Stimulated activated naive CD4-positive, alpha-beta T cell (primary cell): ENCODE measurements at regions not wholly inside any gene's neighbourhood (a gene's known extent, or its start where the extent isn't known, plus 50 kb on each side); places are given as distances from the start of the nearest gene placed in this dataset.

Experiments used
- DNase-seq, 6 experiments: peaks; one replicate each; lab custom pipeline; 2025; lab: John Stamatoyannopoulos, UW

DNA sequence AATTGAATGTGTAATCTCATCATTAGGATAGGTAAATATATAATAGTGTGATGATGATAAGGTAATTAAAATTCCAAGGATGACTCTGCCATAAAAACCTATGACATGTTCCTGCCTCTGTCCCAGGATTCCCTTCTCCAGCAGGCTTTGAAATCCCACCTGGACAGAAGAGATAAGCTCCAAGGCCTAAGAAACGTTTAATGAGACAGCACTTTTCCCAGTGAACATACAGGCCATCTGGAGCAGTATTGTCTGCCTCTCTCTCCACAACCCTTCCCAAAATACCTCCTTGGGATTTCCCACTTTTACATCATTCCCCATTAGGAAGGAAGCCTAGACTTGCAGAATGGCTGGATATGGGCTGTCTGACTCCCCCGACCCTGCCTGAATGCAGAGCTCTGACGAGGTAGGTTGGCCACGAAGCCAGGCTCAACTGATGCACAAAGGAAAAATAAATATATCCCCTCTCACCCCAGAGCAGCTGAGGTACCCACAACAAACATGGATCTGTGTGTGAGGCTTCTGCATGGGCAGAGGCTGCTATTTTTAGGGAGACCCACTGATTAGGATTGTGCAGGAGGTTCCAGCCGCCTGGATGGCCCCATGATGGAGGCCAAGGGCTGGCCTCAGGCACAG, 71.0 kb downstream of the TMPRSS5 start:
- no peak for DNase-seq

DNA sequence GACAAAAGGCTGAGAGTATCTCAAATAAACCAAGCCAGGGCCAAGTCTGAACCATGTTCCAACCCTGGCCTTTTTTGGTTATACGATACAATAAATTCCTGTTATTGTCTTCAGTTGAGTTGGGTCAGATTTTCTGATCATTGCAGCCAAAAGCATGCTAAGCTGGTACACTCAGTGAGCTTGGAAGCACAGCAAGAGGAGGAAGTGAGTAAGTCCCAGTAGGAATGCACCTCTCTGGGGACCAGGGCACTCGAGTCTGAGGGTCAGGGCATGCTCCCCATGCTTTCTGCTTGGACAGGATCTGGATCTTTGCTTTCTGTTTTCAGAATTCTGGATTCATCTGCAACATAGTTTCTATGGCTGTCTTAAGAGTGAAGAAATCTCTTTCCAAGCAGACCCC, 73.1 kb downstream of the TMPRSS5 start:
- no peak for DNase-seq

DNA sequence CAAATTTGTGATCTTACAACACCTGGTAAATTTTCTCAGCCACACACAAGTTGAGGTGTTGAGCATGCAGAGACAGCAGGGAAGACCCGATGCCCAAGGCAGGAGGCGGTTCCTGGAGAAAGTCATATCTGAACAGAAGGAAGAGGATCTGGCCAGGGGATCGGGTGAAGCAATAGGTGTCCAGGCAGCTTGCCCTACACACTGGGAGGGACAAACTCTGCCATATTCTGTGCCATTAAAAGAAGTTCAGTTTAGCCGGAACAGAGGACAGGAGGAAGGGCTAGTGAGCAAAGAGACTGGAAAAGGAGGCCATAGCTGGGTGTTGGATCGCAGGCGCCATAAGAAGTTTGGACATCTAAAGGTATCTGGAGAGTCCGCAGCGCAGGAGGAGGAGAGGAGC, 76.5 kb downstream of the TMPRSS5 start:
- DNase-seq: no peak

DNA sequence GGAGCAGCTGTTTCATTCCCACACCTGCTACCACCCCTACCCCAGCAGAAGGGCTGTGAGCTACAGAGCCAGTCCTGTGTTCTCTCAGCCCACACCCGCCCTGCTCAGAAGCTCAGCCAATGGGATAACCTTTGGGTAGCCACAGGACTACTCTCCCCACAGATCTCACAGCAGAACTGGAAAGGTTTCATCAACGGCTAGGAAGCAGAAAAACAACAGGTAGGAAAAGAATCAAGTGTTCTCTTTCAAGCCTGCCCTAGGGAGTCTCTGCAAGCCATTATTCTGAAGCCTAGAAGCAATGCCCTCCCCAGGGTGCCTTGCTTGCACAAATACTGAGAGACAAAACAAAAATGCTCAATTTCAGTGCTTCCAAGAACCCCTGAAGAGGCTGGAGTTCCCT, 77.2 kb downstream of the TMPRSS5 start:
- DNase-seq: no peak

DNA sequence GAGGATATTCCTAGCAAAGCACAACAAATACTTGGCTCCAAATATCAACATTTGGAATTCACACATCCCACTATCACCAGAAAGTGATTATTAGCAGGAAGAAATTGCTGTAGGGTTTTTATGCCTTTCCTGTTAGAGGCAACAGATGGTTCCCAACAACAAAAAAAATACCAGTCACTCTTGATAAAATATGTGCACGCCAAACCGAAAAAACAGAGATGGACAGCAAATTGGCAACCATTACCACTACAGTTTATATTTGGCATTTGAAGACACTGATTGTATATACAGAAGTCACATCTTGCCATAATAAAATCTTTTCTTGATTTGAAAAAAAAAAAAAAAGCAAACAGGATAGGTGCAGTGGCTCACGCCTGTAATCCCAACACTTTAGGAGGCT, 78.2 kb downstream of the TMPRSS5 start:
- no peak for DNase-seq

DNA sequence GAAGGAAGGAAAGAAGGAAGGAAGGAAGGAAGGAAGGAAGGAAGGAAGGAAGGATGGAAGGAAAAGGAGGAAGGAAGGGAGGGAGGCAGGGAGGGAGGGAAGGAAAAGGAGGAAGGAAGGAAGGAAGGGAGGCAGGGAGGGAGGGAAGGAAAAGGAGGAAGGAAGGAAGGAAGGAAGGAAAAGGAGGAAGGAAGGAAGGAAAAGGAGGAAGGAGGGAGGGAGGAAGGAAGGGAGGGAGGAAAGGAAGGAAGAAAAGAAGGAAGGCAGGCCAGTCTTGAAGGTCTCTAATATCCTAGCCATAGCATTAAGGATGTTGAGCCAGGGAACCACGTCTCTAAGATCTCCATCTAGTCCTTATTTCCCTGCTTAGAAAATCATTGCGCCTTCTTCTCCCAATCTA, 78.8 kb downstream of the TMPRSS5 start:
- DNase-seq: no peak

DNA sequence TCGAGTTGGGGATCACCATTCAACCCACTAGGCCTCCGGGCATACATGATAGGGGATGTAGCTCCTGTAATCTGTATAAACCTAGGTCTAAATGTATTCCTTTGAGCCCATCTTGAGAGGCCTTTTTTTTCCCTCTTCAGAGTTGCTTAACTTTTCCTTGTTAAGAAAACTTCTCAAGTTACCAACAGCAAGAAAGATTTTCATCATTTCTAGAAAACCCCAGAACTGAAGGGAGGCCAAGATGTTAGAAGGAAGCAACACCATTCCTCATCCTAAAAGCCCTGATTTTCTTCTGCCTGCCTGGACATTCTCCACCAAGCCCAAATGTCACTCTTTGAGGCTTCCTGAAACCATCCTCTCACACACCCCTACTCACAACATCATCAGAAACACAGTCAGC, 79.4 kb downstream of the TMPRSS5 start:
- no peak for DNase-seq

DNA sequence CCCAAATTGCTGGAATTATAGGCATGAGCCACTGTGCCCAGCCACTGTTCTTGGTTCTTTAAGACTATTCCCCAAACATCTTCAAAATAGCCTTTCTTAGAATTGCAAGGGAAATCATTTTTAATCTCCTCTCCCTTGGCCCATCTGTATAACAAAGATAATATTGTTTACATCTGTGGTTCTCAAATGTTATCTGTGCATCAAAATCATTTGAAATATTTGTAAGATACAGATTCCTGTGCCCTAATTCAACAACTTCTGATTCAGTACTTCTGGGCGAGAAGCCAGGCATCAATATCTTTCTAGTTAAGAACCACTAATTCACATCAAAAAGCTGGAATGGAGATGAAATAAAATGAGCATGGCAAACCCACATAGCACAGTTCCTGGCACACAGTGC, 83.0 kb downstream of the TMPRSS5 start:
- no peak for DNase-seq

DNA sequence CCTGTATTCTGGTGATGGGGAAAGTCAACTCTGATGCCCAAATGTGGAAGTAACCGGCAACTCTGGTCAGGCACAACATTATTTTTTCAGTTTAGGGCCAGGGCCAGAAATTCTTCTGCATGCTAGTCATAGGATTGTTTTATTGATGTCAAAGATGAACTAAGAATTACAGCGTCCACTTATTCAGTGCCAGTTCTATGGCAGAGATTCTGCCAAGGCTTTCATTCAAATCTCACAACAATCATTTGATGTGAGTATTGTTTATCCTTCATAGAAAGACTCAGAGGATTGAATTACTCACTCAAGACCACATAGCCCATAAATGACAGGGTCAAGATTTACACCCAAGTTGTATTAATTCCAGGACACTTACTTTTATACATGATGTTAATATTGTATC, 87.7 kb downstream of the TMPRSS5 start:
- DNase-seq: no peak

DNA sequence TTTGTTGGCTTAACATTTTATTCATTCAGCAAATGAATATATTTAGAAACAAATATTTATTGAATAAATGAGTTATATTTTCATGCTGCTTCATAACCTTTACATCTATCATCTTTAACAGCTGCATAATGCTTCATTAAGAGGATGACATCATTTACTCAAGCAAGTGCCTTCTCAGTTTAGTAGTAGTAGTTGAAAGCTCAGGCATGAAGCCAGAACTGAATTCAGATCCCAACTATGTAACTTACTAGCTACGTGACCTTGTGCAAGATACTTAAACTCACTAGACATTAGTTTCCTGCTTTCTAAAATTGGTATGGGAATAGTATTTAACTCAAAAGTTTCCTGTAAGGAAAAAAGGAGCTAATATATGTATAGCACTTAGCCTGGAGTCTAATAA, 90.3 kb downstream of the TMPRSS5 start:
- DNase-seq: no peak

DNA sequence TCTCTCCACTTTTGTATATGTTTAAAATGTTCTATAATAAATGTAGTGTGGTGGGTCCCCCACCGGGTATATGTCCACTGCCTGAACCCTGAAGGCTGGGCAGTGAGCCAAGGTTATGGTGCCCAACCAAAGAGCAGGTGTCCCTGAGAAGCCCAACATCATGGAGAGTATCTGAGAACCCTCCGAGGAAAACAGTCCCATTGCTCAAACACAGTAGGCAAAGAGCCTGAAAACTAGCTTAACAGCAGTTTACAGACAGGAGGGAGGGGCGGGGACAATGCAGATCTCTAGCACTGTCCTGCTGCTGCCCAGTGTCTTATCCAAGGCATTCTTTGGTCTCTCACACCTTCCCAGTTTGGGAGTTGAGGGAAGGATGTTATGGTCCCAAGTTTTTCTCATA, 91.0 kb downstream of the TMPRSS5 start:
- DNase-seq: no peak

DNA sequence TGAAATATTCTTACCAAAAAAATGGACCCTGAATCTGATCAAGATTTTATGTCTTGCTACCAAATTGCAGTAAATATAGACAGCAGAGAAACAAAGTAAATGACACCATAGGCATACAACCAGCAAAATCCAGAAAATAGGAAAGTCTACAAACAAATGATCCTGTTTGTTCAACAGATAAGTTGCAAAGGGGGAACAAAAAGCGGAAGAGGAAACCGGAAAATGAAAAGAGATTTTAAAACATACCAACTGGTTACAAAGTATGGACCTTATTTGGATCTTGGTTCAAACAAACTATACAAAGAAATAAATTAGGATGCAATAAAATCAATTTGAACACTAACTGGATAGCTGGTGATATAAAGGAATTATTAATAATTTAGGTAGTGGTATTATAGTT, 92.0 kb downstream of the TMPRSS5 start:
- no peak for DNase-seq

DNA sequence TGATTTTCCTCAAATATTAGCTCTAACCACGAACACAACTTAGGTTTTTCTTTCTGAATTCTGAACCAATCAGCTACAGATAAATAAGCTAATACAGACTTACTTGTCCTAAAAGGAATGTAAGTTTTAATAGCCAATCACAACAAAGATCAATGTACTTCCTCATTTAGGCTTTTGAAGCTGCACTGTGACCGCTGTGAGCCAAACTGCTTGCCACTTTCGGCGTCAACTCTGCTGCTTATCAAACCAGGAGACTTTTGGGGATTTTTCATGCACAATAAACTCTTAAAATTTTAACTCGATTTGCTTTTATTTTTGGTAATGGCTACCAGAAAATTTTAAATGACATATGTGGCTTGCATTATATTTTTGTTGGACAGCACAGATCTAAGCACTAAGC, 92.5 kb downstream of the TMPRSS5 start:
- no peak for DNase-seq

DNA sequence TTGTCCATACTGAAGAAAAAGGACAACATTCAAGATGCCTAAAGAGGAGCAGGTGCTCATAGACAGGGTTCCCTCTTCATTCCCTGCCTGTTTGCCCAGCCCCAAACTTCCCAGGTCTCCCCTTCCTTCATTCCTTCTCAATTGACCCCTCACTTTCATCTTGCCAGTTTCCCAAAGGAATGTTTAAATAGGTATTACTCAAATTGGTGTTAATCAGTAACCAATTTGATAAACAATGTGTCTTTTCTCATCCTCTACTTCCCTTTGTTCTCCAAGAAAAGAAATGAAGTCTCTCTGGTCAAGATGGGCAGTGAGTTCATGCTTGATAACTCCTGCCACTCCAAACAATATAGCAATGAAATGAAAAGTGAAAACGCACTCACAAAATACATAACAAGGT, 101.9 kb downstream of the TMPRSS5 start:
- no peak for DNase-seq

DNA sequence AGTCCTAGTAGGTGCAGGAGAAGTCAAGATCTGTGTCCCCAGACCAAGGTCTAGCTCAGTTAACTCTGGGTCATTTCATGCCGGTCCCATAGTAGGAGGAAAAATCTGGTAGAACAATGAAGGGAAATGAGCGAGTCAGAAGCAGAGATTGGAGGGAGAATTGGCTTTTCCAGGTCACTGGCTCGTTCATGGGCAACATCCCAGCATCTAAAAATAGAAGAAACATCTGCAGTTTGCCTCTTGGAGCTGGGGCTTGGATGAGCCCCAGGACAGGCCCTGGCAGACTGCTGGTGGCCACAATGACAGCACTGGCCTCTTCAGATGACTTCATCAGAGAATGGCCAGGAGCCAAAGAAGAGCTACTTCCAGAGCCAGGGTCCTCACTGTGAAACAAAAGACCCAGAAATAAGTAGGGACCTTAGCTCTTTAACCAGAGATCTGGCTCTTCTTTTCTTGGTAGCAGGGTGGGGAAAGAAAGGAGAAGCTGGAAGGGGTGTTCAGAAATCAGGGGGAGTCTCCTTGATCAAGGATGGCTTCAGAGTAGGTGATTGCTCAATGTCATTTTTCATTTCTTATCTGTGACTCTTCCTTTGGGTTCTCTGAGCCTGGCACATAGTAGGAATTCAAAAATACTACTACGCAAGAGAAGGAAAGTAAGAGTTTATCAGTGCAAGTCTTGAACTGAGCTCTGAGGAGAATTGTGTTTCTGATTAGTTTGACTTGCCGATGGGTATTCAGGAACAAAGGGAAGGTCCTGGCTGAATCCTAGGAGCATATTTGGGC, 102.6 kb downstream of the TMPRSS5 start:
- DNase-seq: no peak

DNA sequence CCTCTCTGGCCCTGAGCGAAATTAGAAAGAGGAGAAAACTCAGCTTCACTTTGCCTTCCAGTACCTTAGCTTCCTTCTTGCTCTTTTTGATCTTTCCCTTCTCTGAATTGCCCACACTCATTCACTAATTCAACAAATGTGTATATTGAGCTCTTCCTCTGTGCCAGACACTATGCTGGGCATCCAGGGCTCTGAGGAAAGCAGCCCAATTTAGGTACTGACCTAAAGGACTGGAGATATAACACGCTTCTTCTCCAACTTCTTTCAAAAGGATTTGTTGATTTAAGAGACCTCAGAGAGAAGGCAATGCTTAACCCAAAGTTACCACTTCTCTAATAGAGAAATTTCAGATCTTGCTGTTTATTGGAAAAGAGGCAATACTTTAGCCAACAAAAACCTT, 103.6 kb downstream of the TMPRSS5 start:
- no peak for DNase-seq

DNA sequence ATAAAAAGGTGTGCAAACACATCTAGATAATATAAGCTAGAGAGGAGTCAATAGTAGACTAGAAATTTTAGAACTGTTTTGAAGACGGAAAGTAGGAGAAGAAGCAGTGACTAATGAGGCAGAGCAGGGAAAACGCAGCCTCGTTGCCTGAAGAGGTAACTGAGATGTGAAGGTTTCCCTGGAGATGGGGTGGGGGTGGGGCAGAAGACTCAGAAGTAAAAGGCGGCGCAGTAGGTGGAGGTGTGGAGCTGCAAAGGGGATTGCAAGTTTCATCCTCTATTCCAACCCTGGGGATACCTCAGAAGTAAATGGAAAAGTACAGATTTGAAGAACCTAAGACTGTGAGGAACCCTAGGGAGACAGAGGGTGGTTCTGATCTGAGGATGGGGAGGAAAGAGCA, 109.5 kb downstream of the TMPRSS5 start:
- DNase-seq: no peak

DNA sequence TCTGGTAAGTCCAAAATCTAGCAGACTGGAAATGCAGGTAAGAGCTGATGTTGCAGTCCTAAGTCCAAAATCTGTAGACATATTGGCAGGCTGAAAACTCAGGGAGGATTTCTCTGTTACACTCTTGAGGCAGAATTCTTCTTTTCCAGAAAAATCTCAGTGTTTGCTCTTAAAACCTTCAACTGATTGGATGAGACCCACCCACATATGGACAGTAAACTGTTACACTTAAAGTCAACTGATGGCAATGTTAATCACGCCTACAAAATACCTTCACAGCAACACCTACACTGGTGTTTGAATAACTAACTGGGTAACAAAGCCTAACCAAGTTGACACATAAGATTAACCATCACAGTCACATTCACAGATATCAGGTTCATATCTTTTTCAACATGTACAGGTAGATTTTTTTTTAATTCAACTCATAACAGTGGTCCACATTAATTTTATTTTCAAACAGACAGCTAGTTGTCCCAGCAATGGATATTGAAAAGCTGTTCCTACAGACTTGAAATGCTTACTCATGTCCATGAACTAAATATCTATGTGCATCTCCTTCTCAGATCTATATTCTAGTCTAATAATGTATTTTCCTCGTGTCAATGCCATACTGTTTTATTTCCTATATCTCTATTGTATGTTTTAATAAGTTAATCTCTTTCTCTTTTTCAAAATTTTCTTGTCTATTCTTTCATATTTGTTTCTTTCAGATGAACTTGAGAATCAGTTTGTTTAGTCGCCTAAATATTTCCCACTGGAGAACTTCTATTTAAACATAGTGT, 110.1 kb downstream of the TMPRSS5 start:
- DNase-seq: no peak

DNA sequence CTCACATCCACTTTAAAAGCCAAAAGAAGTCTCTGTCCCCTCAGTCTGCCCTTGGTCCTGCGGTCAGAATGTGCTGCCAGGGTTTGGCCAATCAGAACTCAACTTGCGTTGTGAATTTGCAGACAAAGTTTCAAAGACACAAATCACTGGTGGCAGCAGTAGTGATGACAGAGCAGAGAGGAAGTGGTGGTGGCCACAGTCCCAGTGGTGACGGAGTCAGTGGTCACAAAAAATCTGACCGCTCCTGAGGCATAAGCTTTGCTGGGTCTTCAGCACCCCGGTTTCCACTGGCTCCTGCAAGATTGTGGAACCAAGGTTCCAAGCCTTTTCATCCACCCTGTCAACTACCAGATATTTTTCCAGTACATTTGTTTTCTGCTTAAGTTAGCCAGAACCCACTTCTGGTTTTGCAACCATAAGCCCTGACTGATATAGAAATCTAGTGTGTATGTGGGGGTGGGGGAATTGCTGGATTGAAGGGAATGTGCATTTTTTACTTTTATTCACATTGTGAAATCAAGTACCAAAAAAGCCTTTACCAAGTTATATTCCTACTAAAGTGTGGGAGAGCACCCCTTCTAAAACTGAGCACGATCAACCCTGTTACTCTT, 112.3 kb downstream of the TMPRSS5 start:
- DNase-seq: no peak

DNA sequence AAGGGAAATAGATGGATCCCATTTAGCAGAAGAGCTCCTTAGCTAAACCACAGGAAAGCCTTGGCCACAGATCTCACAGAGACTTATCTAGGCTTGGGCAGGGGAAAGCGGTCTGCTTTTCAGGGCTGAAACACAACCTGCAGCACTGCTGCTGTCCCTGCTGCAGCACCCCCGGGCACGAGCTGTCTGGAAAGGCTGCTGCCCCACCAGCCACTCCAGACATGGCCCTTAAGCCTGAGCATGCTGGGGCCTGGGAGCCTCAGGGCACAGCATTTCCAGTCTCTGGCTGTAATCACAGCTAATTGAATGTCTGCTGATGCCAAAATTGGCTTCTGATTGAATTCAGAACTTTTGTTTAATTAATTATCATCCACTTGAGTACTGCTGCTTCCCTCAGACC, 115.0 kb downstream of the TMPRSS5 start:
- DNase-seq: no peak

DNA sequence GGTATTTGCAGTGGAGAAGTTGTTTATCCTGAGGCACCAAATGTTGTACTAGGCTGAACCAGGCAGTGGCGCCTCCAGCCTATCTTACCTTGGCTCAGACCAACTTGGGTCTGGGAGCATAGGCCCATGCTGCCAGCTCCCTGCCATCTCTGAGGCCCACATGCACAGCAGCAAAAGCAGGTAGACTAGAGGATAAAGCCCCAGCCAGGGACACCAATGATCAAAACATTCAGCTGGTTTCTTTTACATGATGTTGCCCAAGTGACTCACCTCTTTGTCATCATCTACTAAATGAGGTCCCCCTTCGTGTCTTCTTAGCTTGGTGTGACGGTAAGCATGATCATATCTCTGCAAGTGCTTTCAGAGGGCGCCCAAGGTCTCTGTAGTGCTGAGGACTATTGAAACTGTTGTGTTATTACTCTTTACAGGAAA, 112.1 kb upstream of the DRD2 start:
- no peak for DNase-seq

DNA sequence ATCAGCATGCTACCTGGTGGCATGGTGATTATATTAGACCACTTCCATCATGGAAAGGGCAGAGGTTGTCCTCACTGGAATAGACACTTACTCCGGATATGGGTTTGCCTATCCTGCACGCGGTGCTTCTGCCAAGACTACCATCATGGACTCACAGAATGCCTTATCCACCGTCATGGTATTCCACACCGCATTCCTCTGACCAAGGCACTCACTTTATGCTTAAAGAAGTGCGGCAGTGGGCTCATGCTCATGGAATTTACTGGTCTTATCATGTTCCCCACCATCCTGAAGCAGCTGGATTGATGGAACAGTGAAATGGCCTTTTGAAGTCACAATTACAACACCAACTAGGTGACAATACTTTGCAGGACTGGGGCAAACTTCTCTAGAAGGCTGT, 109.2 kb upstream of the DRD2 start:
- DNase-seq: no peak

DNA sequence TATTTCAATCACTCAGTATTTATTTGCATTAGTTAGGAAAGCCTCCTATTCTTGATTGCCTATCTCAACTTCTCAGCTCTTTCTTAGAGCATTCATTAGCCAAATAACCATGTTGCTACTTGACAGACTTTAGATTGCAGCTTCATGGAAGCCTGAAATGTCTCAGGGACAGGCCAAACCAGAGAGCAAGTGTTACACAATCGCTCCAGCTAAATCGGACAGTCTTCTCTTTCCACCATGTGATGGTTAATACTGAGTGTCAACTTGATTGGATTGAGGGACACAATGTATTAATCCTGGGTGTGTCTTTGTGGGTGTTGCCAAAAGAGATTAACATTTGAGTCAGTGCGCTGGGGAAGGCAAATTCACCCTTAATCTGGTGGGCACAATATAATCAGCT, 106.5 kb upstream of the DRD2 start:
- no peak for DNase-seq
